Lower leg skin (tissue), 3 donors: ENCODE measurements at regions not wholly inside any gene's neighbourhood (a gene's known extent, or its start where the extent isn't known, plus 50 kb on each side); places are given as distances from the start of the nearest gene placed in this dataset.

ENCODE experiments used
- POLR2A ChIP-seq, 2 donors: fragments of 450-650 bp; IDR thresholded peaks; one replicate each; pipeline ENCODE4 v1.6.1; 2016 to 2017; ENCODE audit warnings: antibody characterized with exemption in 2 of 2, mild to moderate bottlenecking in 1 of 2, moderate library complexity in 1 of 2
- TF ChIP-seq, protein P1 (sequence below), 3 donors: fragments of 450-650 bp; IDR thresholded peaks; one replicate each; pipeline ENCODE4 v1.5.1; 2016; ENCODE audit warnings: antibody characterized with exemption in 3 of 3, mild to moderate bottlenecking in 3 of 3, moderate library complexity in 2 of 3

DNA sequence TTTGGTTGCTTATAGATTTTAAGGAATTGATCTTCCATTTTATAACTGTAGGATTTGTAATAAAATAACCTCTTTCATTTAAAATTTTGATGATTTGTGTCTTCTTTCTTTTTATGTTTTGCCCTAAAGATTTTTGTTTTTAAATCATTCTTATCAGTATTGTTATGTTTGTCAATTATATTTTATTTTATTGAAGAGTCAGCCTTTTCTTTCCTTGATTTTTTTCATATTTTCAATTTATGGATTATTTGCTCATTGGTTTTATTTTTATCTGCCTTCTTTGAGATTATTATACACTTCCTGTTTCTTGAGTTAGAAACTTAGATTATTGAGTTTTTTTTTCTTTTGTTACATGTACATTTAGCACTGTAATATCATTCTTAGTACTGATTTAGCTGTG is 233.4 kb upstream of the BRINP3 start:
- TF ChIP-seq POLR2A (IDR thresholded peaks at IDR 0.05), result no peak
- TF ChIP-seq, protein P1, sequence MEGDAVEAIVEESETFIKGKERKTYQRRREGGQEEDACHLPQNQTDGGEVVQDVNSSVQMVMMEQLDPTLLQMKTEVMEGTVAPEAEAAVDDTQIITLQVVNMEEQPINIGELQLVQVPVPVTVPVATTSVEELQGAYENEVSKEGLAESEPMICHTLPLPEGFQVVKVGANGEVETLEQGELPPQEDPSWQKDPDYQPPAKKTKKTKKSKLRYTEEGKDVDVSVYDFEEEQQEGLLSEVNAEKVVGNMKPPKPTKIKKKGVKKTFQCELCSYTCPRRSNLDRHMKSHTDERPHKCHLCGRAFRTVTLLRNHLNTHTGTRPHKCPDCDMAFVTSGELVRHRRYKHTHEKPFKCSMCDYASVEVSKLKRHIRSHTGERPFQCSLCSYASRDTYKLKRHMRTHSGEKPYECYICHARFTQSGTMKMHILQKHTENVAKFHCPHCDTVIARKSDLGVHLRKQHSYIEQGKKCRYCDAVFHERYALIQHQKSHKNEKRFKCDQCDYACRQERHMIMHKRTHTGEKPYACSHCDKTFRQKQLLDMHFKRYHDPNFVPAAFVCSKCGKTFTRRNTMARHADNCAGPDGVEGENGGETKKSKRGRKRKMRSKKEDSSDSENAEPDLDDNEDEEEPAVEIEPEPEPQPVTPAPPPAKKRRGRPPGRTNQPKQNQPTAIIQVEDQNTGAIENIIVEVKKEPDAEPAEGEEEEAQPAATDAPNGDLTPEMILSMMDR (IDR thresholded peaks at IDR 0.05), result no peak
